Natural killer cell (primary cell): ENCODE measurements at regions not wholly inside any gene's neighbourhood (a gene's known extent, or its start where the extent isn't known, plus 50 kb on each side); places are given as distances from the start of the nearest gene placed in this dataset.

Experiments
- ATAC-seq, 3 donors: fragments of 150-1000 bp in 2 of 3; fragments of 200-7000 bp in 1 of 3; cut with Tn5 transposase; 1 replicate in 1 of 3; 2 replicates in 2 of 3; pipeline ENCODE4 v1.10.0; 2021; ENCODE audit warnings: mild to moderate bottlenecking in 2 of 3, moderate library complexity in 2 of 3
- DNase-seq, 2 donors: peaks; one replicate each; pipeline versions ENCODE4 v3.0.0 to v3.0.0-alpha.2; 2013 to 2021; ENCODE audit warnings: mixed read lengths in 1 of 2
- H3K27ac ChIP-seq: one replicate; pipeline ENCODE4 v1.5.1; 2013; ENCODE audit warnings: mild to moderate bottlenecking, low read length
- H3K27me3 ChIP-seq: one replicate; pipeline ENCODE4 v1.6.1; 2013; ENCODE audit warnings: low read length; ENCODE audit not compliant: control insufficient read depth, insufficient read depth
- H3K36me3 ChIP-seq: one replicate; pipeline ENCODE4 v1.6.1; 2013; ENCODE audit warnings: low read length; ENCODE audit not compliant: control insufficient read depth, insufficient read depth
- H3K4me1 ChIP-seq: one replicate; pipeline ENCODE4 v1.6.1; 2013; ENCODE audit warnings: low read length; ENCODE audit not compliant: control insufficient read depth, insufficient read depth
- H3K4me3 ChIP-seq: one replicate; pipeline ENCODE4 v1.5.1; 2013; ENCODE audit warnings: low read length
- H3K9me3 ChIP-seq: one replicate; pipeline ENCODE4 v1.6.1; 2013; ENCODE audit warnings: low read length; ENCODE audit not compliant: control insufficient read depth, insufficient read depth
- H3K27ac Mint-ChIP-seq, 2 donors: one replicate each; pipeline ENCODE4 v1.8.0; 2022; ENCODE audit warnings: mild to moderate bottlenecking in 2 of 2, mixed read lengths in 2 of 2, moderate library complexity in 1 of 2
- H3K27me3 Mint-ChIP-seq, 2 donors: one replicate each; pipeline ENCODE4 v1.8.0; 2022; ENCODE audit warnings: low read depth in 2 of 2, mixed read lengths in 2 of 2
- H3K36me3 Mint-ChIP-seq: one replicate; pipeline ENCODE4 v1.8.0; 2022; ENCODE audit warnings: mixed read lengths
- H3K4me1 Mint-ChIP-seq, 2 donors: one replicate each; pipeline ENCODE4 v1.8.0; 2022; ENCODE audit warnings: mixed read lengths in 2 of 2
- H3K4me3 Mint-ChIP-seq: one replicate; pipeline ENCODE4 v1.8.0; 2022; ENCODE audit warnings: mild to moderate bottlenecking, moderate library complexity, mixed read lengths
- H3K9me3 Mint-ChIP-seq, 2 donors: one replicate each; pipeline ENCODE4 v1.8.0; 2022; ENCODE audit warnings: mixed read lengths in 2 of 2
- WGBS: methylation state at CpG from one replicate; pipeline ENCODE4 v1.1.7; 2013; ENCODE audit warnings: missing lambda C conversion rate; ENCODE audit not compliant: insufficient coverage; 5-methylcytosine and 5-hydroxymethylcytosine counted together
- intact Hi-C: fragments of 100-400 bp; cut with micrococcal nuclease; formaldehyde crosslinking; loops from one replicate; pipeline ENCODE4 v1.14.2; 2022
- TF ChIP-seq, protein P1 (sequence below): fragments of 200-600 bp; IDR thresholded peaks from one replicate; pipeline ENCODE4 v1.8.0; 2022; ENCODE audit warnings: antibody characterized with exemption

DNA sequence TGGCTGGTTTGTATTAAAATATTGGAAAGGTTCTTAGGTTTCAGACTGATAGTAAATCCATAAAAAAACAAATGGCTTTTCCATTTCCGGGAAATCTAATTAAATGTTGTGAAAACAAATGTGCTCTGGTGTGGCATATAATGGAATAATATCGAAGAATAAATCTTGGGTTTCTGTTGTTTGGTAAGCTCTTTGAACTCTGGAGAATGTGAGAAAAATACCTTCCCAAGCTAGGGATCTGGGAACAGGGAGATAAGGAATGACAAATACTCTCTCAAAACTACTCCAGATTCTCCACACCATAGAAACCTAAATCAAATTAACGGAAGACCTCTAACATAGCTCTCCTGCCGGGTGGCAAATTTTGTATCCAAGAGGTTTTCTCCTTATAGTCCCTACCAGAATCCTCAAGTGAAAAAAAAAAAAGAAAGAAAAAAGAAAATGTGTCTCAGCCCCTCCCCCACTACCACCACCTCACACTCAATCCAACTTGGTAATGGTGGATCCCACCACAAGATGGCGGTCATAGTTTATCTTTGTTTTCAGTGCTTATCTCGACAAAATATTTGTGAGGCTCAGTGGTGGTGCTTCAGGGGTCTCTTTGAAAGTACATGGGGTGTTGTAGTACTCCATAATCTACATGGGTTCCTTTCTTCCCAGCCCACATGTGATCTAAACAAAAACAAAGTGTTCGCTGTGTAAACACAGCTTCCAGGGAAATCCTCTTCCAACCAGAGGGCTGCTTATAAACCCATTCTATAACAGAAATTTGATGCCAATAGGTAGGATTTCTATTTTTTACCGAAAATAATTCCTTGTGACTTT, 54.5 kb upstream of the FST start:
- no peak overlapping the region for H3K4me3 Mint-ChIP-seq
- Histone ChIP-seq H3K4me3 (no peak overlapping the region), H3K36me3 (no peaks in the 10 kb centered on the region), H3K4me1 (no peaks in the 10 kb centered on the region), H3K27me3 (no peaks in the 10 kb centered on the region), H3K27ac (no peak overlapping the region), H3K9me3 (no peaks in the 10 kb centered on the region)
- H3K27me3 Mint-ChIP-seq: peaks cover 6 to 14% of the 10 kb centered on the region in 2 donors
- DNase-seq: peak in 1 of 2 donors; percentile 27
- no peak for ATAC-seq
- TF ChIP-seq, protein P1, sequence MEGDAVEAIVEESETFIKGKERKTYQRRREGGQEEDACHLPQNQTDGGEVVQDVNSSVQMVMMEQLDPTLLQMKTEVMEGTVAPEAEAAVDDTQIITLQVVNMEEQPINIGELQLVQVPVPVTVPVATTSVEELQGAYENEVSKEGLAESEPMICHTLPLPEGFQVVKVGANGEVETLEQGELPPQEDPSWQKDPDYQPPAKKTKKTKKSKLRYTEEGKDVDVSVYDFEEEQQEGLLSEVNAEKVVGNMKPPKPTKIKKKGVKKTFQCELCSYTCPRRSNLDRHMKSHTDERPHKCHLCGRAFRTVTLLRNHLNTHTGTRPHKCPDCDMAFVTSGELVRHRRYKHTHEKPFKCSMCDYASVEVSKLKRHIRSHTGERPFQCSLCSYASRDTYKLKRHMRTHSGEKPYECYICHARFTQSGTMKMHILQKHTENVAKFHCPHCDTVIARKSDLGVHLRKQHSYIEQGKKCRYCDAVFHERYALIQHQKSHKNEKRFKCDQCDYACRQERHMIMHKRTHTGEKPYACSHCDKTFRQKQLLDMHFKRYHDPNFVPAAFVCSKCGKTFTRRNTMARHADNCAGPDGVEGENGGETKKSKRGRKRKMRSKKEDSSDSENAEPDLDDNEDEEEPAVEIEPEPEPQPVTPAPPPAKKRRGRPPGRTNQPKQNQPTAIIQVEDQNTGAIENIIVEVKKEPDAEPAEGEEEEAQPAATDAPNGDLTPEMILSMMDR: no peak
- no peaks in the 10 kb centered on the region for H3K9me3 Mint-ChIP-seq
- intact Hi-C loops: no loop called here
- H3K4me1 Mint-ChIP-seq: no peaks in the 10 kb centered on the region
- no peak overlapping the region for H3K27ac Mint-ChIP-seq
- 84% methylated on average over 5 of the region's 8 CpGs for WGBS
- H3K36me3 Mint-ChIP-seq: no peaks in the 10 kb centered on the region

DNA sequence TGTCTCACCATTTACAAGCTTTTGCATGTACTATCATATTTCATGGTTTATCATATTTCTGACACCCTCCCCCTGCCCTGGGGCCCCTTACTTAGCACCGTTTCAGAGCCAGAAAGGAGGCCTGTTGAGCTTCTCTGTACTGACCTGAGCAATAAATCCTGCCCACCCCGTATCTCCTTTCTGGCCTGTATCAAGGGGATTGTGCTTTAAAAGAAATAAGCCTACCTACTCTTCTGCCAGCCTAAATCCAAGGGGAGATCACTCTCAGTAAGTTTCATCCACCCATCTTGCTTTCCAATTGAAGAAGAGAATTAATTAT, 54.0 kb upstream of the FST start:
- DNase-seq: no peak

DNA sequence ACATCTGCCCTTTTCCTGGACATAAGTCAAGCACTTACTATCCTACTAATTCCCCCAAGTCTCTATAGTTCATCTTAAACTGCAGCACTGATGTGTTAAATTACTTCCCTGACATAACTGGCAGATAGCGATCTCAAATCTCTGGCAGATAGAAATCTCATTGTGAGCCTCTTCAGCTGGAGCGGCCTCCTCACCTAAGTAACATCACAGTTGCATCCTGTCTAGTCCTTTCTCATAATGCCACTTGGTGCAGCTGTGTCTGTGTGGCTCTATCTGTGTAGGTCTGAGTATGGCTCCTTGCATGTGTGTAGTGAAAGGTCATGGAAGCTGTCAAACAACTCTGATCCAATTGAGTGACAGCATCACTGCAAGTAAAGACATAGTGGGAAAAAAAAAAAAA, 53.6 kb upstream of the FST start:
- Mint-ChIP-seq H3K36me3 (no peaks in the 10 kb centered on the region), H3K9me3 (no peaks in the 10 kb centered on the region), H3K4me1 (no peaks in the 10 kb centered on the region), H3K27ac (no peak overlapping the region), H3K27me3 (peaks cover 6 to 7% of the 10 kb centered on the region in 2 donors), H3K4me3 (no peak overlapping the region)
- DNase-seq (no peak), ATAC-seq (no peak)
- no peak overlapping the region for H3K27ac ChIP-seq
- TF ChIP-seq, protein P1: no peak
- intact Hi-C loops: no loop called here
- H3K4me1 ChIP-seq: no peaks in the 10 kb centered on the region
- H3K4me3 ChIP-seq: no peak overlapping the region
- no peaks in the 10 kb centered on the region for H3K27me3 ChIP-seq
- no peaks in the 10 kb centered on the region for H3K9me3 ChIP-seq
- WGBS: 92% methylated on average over 2 of the region's 2 CpGs
- no peaks in the 10 kb centered on the region for H3K36me3 ChIP-seq

More for the DNA sequence above, 54.0 kb upstream of the FST start:
- no peak for ATAC-seq
- no peaks in the 10 kb centered on the region for H3K36me3 ChIP-seq
- Mint-ChIP-seq H3K27me3 (peaks cover 6 to 9% of the 10 kb centered on the region in 2 donors), H3K27ac (no peak overlapping the region), H3K4me3 (no peak overlapping the region), H3K36me3 (no peaks in the 10 kb centered on the region), H3K4me1 (no peaks in the 10 kb centered on the region), H3K9me3 (no peaks in the 10 kb centered on the region)
- no peaks in the 10 kb centered on the region for H3K27me3 ChIP-seq
- H3K4me1 ChIP-seq: no peaks in the 10 kb centered on the region
- intact Hi-C loops: no loop called here
- WGBS: 88% methylated on average over 2 of the region's 2 CpGs
- no peak overlapping the region for H3K4me3 ChIP-seq
- TF ChIP-seq, protein P1: no peak
- no peak overlapping the region for H3K27ac ChIP-seq
- H3K9me3 ChIP-seq: no peaks in the 10 kb centered on the region

GRCh38 chr5:53427965-53428364, 52.5 kb upstream of the FST start:
- no peaks in the 10 kb centered on the region for H3K36me3 Mint-ChIP-seq
- no peak overlapping the region for H3K27ac ChIP-seq
- H3K27me3 Mint-ChIP-seq: peaks cover 3 to 7% of the 10 kb centered on the region in 2 donors
- no peaks in the 10 kb centered on the region for H3K36me3 ChIP-seq
- no peak overlapping the region for H3K4me3 Mint-ChIP-seq
- DNase-seq (no peak), ATAC-seq (no peak)
- H3K27ac Mint-ChIP-seq: no peak overlapping the region
- no peaks in the 10 kb centered on the region for H3K9me3 ChIP-seq
- H3K4me1 ChIP-seq: no peaks in the 10 kb centered on the region
- H3K4me1 Mint-ChIP-seq: no peaks in the 10 kb centered on the region
- no peak overlapping the region for H3K4me3 ChIP-seq
- intact Hi-C loops: no loop called here
- no peaks in the 10 kb centered on the region for H3K27me3 ChIP-seq
- H3K9me3 Mint-ChIP-seq: no peaks in the 10 kb centered on the region
- TF ChIP-seq, protein P1: no peak
